Endothelial cell of umbilical vein (primary cell): ENCODE measurements at regions not wholly inside any gene's neighbourhood (a gene's known extent, or its start where the extent isn't known, plus 50 kb on each side); places are given as distances from the start of the nearest gene placed in this dataset.

Source experiments
- EZH2 ChIP-seq: IDR thresholded peaks from 2 replicates; pipeline ENCODE4 v1.6.1; 2012; ENCODE audit warnings: borderline replicate concordance, low read depth, mild to moderate bottlenecking, moderate library complexity, low read length, inconsistent platforms; ENCODE audit not compliant: severe bottlenecking
- FOS ChIP-seq: IDR thresholded peaks from 2 replicates; pipeline ENCODE4 v1.6.1; 2011; ENCODE audit warnings: mild to moderate bottlenecking, low read length, moderate library complexity, borderline replicate concordance; ENCODE audit not compliant: insufficient read depth
- GATA2 ChIP-seq: IDR thresholded peaks from 2 replicates; pipeline ENCODE4 v1.7.0; 2011; ENCODE audit warnings: low read depth, mild to moderate bottlenecking, moderate library complexity, mixed read lengths, low read length; ENCODE audit not compliant: insufficient read length, insufficient read depth
- JUN ChIP-seq: IDR thresholded peaks from 2 replicates; pipeline ENCODE4 v1.6.1; 2011; ENCODE audit warnings: borderline replicate concordance, low read depth; ENCODE audit not compliant: insufficient read length, insufficient read depth
- MAX ChIP-seq: IDR thresholded peaks from 2 replicates; pipeline ENCODE4 v1.6.1; 2011; ENCODE audit not compliant: insufficient read depth, insufficient read length
- MYC ChIP-seq: IDR thresholded peaks from one replicate; pipeline ENCODE4 v1.6.1; 2011; ENCODE audit warnings: mild to moderate bottlenecking, low read depth, low read length
- POLR2A ChIP-seq: IDR thresholded peaks from 2 replicates; pipeline ENCODE4 v1.6.1; 2012; ENCODE audit warnings: low read depth, mild to moderate bottlenecking, control low read depth, low read length
- POLR2AphosphoS5 ChIP-seq: IDR thresholded peaks from 2 replicates; pipeline ENCODE4 v1.6.1; 2012; ENCODE audit warnings: low read depth, mild to moderate bottlenecking, control low read depth, low read length, moderate library complexity; ENCODE audit not compliant: insufficient read depth
- TF ChIP-seq, protein P1 (sequence below), 2 donors: IDR thresholded peaks; 1 replicate in 1 of 2; 2 replicates in 1 of 2; pipeline ENCODE4 v1.5.1; 2011; ENCODE audit warnings: low read length in 2 of 2, mild to moderate bottlenecking in 2 of 2, moderate library complexity in 2 of 2, control low read depth in 1 of 2, inconsistent platforms in 1 of 2, low read depth in 1 of 2; ENCODE audit not compliant: insufficient read depth in 1 of 2; ENCODE audit errors: extremely low read depth in 1 of 2

DNA sequence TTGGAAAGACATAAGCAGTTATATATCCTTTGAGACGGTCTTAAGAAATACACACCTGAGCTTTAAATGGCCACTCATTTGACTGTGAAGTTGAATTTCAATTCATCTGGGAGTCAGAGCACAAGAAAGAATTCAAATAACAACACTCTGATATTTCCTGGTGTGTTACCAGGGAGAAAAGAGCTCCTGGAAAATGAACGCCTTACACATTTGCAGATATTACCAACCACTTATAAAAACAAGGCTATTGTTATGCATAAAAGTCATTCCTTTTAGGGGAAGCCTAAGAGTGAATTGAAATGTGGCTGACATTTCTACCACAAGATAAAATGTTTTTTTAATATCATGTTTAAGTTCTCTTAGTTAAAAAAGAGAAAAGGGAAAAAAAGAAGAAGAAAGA, 229.2 kb upstream of the PLEKHG7 start:
- TF ChIP-seq, protein P1, sequence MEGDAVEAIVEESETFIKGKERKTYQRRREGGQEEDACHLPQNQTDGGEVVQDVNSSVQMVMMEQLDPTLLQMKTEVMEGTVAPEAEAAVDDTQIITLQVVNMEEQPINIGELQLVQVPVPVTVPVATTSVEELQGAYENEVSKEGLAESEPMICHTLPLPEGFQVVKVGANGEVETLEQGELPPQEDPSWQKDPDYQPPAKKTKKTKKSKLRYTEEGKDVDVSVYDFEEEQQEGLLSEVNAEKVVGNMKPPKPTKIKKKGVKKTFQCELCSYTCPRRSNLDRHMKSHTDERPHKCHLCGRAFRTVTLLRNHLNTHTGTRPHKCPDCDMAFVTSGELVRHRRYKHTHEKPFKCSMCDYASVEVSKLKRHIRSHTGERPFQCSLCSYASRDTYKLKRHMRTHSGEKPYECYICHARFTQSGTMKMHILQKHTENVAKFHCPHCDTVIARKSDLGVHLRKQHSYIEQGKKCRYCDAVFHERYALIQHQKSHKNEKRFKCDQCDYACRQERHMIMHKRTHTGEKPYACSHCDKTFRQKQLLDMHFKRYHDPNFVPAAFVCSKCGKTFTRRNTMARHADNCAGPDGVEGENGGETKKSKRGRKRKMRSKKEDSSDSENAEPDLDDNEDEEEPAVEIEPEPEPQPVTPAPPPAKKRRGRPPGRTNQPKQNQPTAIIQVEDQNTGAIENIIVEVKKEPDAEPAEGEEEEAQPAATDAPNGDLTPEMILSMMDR (IDR thresholded peaks at IDR 0.05; ENCODE audit: extremely low read depth in 1 of 2, insufficient read depth in 1 of 2, low read depth in 1 of 2, low read length in 2 of 2): no peak
- TF ChIP-seq EZH2 (no peak), POLR2A (no peak), MAX (no peak), POLR2AphosphoS5 (no peak), JUN (no peak), GATA2 (no peak), MYC (no peak), FOS (no peak)
